ENCODE measurements at regions not wholly inside any gene's neighbourhood (a gene's known extent, or its start where the extent isn't known, plus 50 kb on each side); places are given as distances from the start of the nearest gene placed in this dataset.

- peak; percentile 22 for DNase-seq
- TF ChIP-seq CTCF (IDR thresholded peaks at IDR 0.05): no peak
- Histone ChIP-seq H3K27ac (no peak overlapping the region), H3K36me3 (no peaks in the 10 kb centered on the region), H3K9ac (ENCODE audit: low read depth in 2 of 2, low read length in 2 of 2) (no peak overlapping the region), H3K9me3 (no peaks in the 10 kb centered on the region), H3K4me1 (no peaks in the 10 kb centered on the region), H3K4me3 (no peak overlapping the region), H3K27me3 (no peaks in the 10 kb centered on the region)
- intact Hi-C loops (cut with DNase I): no loop called here
Observed at GRCh38 chr18:60053747-60054304, 154.0 kb downstream of the PMAIP1 start.

- no peaks in the 10 kb centered on the region for H3K36me3 ChIP-seq
- no peak overlapping the region for H3K4me3 ChIP-seq
- H3K27me3 ChIP-seq: no peaks in the 10 kb centered on the region
- H3K27ac ChIP-seq: no peak overlapping the region
- intact Hi-C loops (cut with DNase I): no loop called here
- H3K9ac ChIP-seq (ENCODE audit: low read depth in 2 of 2, low read length in 2 of 2): no peak overlapping the region
- DNase-seq: no peak
- no peak for TF ChIP-seq CTCF (IDR thresholded peaks at IDR 0.05)
- no peaks in the 10 kb centered on the region for H3K9me3 ChIP-seq
- no peaks in the 10 kb centered on the region for H3K4me1 ChIP-seq
Observed at GRCh38 chr18:60050821-60051220, 151.0 kb downstream of the PMAIP1 start.

DNA sequence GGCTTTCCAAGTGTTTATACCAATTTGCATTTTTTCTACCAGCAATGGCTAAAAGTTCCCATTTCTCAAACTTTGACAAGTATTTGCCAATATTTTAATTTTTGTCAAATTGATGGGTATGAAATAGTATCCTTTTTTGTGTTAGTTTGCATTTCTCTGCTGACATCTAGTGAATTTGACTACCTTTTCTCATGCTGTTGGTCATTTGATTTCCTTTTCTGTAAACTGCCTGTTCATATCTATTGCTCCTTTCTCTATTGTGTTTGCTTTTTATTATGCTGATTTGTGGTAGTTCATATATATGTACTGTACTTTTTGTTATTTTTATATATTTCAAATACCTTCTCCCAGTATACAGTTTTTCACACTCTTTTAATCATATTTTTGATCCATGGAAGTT, 149.4 kb downstream of the PMAIP1 start:
- intact Hi-C loops (cut with DNase I): no loop called here

GRCh38 chr18:60047556-60047955, 147.8 kb downstream of the PMAIP1 start:
- Histone ChIP-seq H3K36me3 (no peaks in the 10 kb centered on the region), H3K4me1 (no peaks in the 10 kb centered on the region), H3K9ac (ENCODE audit: low read depth in 2 of 2, low read length in 2 of 2) (no peak overlapping the region), H3K27me3 (no peaks in the 10 kb centered on the region), H3K9me3 (no peaks in the 10 kb centered on the region), H3K27ac (no peak overlapping the region), H3K4me3 (no peak overlapping the region)
- DNase-seq: no peak
- intact Hi-C loops (cut with DNase I): no loop called here
- TF ChIP-seq CTCF (IDR thresholded peaks at IDR 0.05): no peak

More for the DNA sequence above, 149.4 kb downstream of the PMAIP1 start:
- Histone ChIP-seq H3K4me3 (no peak overlapping the region), H3K9ac (ENCODE audit: low read depth in 2 of 2, low read length in 2 of 2) (no peak overlapping the region), H3K36me3 (no peaks in the 10 kb centered on the region), H3K27me3 (no peaks in the 10 kb centered on the region), H3K27ac (no peak overlapping the region), H3K4me1 (no peaks in the 10 kb centered on the region), H3K9me3 (no peaks in the 10 kb centered on the region)
- no peak for DNase-seq
- TF ChIP-seq CTCF (IDR thresholded peaks at IDR 0.05): no peak

- no peak overlapping the region for H3K4me3 ChIP-seq
- no peak for DNase-seq
- H3K9ac ChIP-seq (ENCODE audit: low read depth in 2 of 2, low read length in 2 of 2): no peak overlapping the region
- intact Hi-C loops (cut with DNase I): no loop called here
- no peak overlapping the region for H3K27ac ChIP-seq
- no peak for TF ChIP-seq CTCF (IDR thresholded peaks at IDR 0.05)
- H3K27me3 ChIP-seq: no peaks in the 10 kb centered on the region
- no peaks in the 10 kb centered on the region for H3K4me1 ChIP-seq
- H3K9me3 ChIP-seq: no peaks in the 10 kb centered on the region
- no peaks in the 10 kb centered on the region for H3K36me3 ChIP-seq
Observed at GRCh38 chr18:60044290-60045006, 144.7 kb downstream of the PMAIP1 start.
